A204.1 (cell line): ENCODE measurements at regions not wholly inside any gene's neighbourhood (a gene's known extent, or its start where the extent isn't known, plus 50 kb on each side); places are given as distances from the start of the nearest gene placed in this dataset.
"Not testable (repeated sequence)": the region's sequence is repeated elsewhere in the genome, so short reads cannot be mapped to it uniquely, and the experiment has no call there.

Source experiments
- FAIRE-seq: peaks from 2 replicates; lab custom pipeline; 2012; peaks lifted over from hg19 to GRCh38; lab: Jason Lieb, UNC

- FAIRE-seq, result no peak
Observed at GRCh38 chr2:7430421-7430868, 513.2 kb downstream of the RNF144A start.

GRCh38 chr2:7430869-7431641 is 513.8 kb downstream of the RNF144A start:
- FAIRE-seq, result no peak

- FAIRE-seq, result no peak
Observed at GRCh38 chr2:7432436-7432835, 515.2 kb downstream of the RNF144A start.

- no peak for FAIRE-seq
Observed at GRCh38 chr2:7436096-7436906, 519.1 kb downstream of the RNF144A start.

DNA sequence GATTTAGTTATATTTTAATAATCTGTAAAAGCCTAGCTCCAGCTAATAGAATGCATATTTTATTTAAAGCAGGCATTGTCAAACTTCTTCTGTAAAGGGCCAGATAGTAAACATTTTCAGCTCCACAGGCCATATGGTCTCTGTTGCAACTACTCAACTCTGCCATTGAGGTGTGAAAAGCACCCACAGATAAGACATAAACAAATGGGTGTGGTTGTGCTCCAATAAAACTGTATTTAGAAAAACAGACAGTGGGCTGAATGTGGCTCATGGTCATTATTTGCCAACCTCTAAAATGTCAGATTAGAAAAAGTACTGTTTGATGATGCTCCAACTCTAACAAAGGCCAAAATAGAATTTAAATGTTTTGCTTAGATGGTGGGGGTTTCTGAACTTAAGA is 519.9 kb downstream of the RNF144A start:
- FAIRE-seq, result no peak

- no peak for FAIRE-seq
Observed at GRCh38 chr2:7437716-7438632, 520.8 kb downstream of the RNF144A start.

- no peak for FAIRE-seq
Observed at GRCh38 chr2:7438855-7439254, 521.6 kb downstream of the RNF144A start.

DNA sequence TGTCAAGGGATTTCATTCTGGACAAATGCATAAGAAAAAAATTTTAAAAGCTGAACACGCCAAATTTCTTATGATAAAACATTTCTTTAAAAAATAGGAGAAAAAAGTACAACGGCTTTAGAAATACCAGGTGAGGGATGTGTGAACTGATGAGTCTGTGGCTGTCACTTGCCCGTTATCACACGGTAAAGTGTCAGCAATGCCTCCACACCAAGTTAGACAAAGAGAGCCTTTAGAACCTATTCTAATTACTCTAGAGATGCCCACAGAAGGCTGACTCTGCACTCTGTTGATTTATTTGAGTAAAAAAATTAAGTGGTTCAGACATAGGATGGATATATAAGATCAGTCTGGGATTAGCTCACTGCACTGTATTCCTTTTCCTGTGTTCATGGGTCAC is 523.8 kb downstream of the RNF144A start:
- no peak for FAIRE-seq

GRCh38 chr2:7441841-7442240 is 524.6 kb downstream of the RNF144A start:
- not testable (repeated sequence) for FAIRE-seq

DNA sequence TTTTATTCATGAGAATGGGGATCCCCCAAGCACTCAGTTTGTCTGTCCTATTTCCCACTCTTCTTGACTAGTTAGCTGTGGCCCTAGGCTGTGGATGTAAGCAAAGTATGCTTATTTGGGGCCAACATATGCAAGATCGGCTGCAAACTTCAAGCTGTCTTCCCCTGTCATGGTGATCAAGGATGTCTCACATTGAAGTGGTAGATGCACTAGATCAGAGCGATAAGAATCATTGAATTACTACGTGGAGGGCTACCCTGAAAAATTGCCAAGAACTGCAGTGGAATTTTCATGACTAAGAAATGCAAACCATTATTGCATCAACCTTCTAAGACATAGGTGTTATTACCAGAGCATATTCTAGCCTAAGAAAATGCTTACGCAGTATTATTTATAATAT is 527.4 kb downstream of the RNF144A start:
- no peak for FAIRE-seq

- FAIRE-seq, result no peak
Observed at GRCh38 chr2:7448578-7449264, 531.5 kb downstream of the RNF144A start.

DNA sequence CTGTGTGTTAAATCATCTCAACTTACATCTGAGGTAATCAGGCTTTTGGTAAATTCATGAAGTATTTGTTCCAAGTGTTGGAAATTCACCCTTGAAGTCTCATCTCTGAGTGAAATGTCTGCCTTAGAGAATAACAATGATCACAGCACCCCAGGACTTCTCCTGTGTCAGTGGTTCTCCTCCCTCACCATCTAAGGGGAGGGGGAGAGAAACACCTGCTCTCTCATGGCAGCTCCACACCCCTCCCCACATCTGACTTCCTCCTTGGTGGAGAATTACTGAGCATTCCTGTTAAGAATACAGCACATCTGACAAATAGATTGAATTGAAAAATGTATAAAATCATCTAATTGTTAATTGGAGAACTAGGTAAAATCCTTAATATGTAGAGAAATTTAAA is 532.1 kb downstream of the RNF144A start:
- FAIRE-seq, result no peak

GRCh38 chr2:7450188-7450832 is 533.1 kb downstream of the RNF144A start:
- no peak for FAIRE-seq

DNA sequence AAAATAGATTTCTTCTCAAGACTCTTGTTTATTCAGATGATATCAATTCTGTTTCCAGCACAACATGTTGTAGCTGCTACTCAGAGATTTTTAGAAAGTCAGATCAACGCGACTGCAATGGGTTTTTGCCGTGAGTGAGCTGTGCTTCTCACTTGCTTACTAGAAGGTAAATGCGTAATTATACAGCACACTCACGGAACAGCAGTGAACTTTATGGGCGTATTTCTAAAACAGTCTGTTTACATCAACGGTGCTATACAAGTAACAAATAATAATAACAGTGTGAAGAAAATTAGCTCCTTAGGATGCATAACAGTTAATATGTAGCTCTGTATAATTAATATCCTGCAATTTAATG is 533.6 kb downstream of the RNF144A start:
- no peak for FAIRE-seq

GRCh38 chr2:7452110-7452876 is 535.1 kb downstream of the RNF144A start:
- no peak for FAIRE-seq

DNA sequence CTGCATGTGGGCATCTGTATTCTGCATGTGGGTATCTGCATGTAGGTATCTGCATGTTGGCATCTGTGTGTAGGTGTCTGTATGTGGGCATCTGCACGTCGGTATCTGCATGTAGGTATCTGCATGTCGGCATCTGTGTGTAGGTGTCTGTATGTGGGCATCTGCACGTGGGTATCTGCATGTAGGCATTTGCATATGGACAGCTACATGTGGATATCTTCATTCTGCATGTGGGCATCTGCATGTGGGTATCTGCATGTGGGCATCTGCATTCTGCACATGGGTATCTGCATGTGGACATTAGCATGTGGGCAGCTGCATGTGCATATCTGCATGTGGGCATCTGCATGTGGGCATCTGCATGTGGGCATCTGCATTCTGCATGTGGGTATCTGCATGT is 537.4 kb downstream of the RNF144A start:
- FAIRE-seq, result no peak

GRCh38 chr2:7456762-7457161 is 539.5 kb downstream of the RNF144A start:
- FAIRE-seq, result no peak

DNA sequence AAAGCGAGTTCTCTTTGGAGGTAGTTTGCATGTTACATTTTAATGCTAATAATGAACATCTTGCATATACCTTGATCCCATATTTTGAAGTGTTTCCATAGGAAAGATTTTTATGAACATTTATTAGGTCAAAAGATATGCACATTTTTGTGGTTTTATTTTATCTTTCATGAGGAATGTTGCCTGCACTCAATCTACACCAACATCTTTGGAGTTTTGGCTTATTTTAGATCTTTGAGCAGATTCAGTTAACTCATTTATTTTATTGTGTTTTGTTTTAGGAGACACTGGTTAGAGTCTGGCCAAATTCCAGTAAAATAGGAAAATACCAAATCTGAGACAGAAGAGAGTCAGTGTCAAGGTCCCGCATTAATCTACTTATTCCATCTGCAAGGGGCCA is 540.9 kb downstream of the RNF144A start:
- FAIRE-seq, result no peak

DNA sequence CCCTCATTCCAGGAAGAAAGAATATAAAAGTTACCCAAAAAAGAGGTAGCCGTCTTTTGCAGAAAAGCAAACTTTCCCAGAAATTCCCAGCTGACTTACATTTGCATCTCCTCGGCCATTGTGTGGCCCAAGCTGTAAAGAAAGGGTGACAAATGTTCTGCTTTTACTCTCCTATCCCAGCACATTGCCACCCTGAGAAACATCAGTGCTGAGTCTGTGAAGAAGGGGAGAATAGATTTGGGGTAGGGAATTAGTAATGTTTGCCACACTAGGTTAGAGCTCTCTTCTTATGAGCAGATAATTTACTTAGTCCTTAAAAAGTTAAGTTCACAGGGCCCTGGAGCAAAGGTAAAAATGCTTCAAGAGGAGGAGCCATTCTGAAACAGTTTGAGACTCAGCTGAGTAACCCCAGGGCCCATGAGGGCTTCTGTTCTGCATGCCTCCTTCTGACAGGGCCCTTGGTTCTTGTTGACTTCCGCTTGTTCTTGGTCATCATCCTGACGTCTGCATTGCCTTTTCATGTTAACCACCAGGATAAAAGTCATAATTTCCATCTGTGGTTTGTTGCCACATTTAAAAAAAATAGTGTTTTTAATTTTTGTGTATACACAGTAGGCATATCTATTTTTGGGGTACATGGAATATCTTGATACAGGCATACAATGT is 550.7 kb downstream of the RNF144A start:
- FAIRE-seq, result no peak

DNA sequence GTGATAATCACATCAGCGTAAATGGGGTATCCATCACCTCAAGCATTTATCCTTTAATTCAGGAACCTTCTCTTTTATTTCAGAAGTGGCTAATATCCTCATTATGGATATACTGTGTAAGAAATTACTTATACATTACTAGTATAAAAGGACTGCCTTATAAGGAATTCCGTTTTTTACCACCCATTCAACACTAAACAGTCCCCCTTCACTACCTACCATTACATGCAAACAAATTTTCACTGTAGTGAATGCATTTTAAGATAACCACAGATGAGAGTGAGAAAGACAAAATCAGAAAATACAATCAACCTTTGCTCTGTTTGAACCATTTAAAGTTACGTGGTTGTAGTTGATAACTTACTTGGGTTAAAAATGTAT is 551.2 kb downstream of the RNF144A start:
- FAIRE-seq, result no peak
